ENCODE measurements at regions not wholly inside any gene's neighbourhood (a gene's known extent, or its start where the extent isn't known, plus 50 kb on each side); places are given as distances from the start of the nearest gene placed in this dataset.

- POLR2A ChIA-PET, result no interaction called here
- H3K9ac ChIP-seq (ENCODE audit: low read length), result no peak overlapping the region
- H3K9me3 ChIP-seq (ENCODE audit: control extremely low read depth in 1 of 3, control insufficient read depth in 2 of 3, insufficient read depth in 1 of 3, low read length in 2 of 3), result no peaks in the 10 kb centered on the region
- Mint-ChIP-seq H3K4me3 (no peak overlapping the region), H3K4me1 (no peaks in the 10 kb centered on the region), H3K27ac (no peak overlapping the region), H3K9me3 (ENCODE audit: insufficient read depth) (no peaks in the 10 kb centered on the region), H3K27me3 (no peaks in the 10 kb centered on the region)
- WGBS (ENCODE audit: insufficient coverage), result 60% methylated on average over 1 of the region's 5 CpGs
- intact Hi-C loops (cut with micrococcal nuclease), result no loop called here
- H3K4me2 ChIP-seq (replicated peaks; ENCODE audit: low read depth, low read length, poor library complexity, severe bottlenecking), result no peak overlapping the region
- H3K27me3 ChIP-seq (replicated peaks in 1 of 4; ENCODE audit: control extremely low read depth in 1 of 4, control insufficient read depth in 3 of 4, insufficient read depth in 4 of 4, low read length in 3 of 4), result no peaks in the 10 kb centered on the region
- H2AFZ ChIP-seq (ENCODE audit: insufficient read depth, low read depth, low read length, poor library complexity, severe bottlenecking), result no peak overlapping the region
- ATAC-seq (ENCODE audit: low read depth), result no peak
- no peaks in the 10 kb centered on the region for H4K20me1 ChIP-seq (ENCODE audit: control insufficient read depth, insufficient read depth, low read length, poor library complexity, severe bottlenecking)
- no peaks in the 10 kb centered on the region for H3K79me2 ChIP-seq (ENCODE audit: control insufficient read depth, insufficient read depth, low read length)
- H3K4me3 ChIP-seq (ENCODE audit: control extremely low read depth in 1 of 5, extremely low read depth in 1 of 5, insufficient read depth in 1 of 5, low read depth in 2 of 5, low read length in 4 of 5), result no peak overlapping the region
- CTCF ChIA-PET, result interaction anchor here (1.5 kb wide), 1 partner anchor 91 kb away, joined by 3 read pairs; no protein-coding TSS in a partner anchor
- H3K27ac ChIP-seq (ENCODE audit: low read length in 2 of 2), result no peak overlapping the region
- TF ChIP-seq, protein P1, sequence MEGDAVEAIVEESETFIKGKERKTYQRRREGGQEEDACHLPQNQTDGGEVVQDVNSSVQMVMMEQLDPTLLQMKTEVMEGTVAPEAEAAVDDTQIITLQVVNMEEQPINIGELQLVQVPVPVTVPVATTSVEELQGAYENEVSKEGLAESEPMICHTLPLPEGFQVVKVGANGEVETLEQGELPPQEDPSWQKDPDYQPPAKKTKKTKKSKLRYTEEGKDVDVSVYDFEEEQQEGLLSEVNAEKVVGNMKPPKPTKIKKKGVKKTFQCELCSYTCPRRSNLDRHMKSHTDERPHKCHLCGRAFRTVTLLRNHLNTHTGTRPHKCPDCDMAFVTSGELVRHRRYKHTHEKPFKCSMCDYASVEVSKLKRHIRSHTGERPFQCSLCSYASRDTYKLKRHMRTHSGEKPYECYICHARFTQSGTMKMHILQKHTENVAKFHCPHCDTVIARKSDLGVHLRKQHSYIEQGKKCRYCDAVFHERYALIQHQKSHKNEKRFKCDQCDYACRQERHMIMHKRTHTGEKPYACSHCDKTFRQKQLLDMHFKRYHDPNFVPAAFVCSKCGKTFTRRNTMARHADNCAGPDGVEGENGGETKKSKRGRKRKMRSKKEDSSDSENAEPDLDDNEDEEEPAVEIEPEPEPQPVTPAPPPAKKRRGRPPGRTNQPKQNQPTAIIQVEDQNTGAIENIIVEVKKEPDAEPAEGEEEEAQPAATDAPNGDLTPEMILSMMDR (IDR thresholded peaks at IDR 0.05), result no peak
- no peak for TF ChIP-seq EZH2 (IDR thresholded peaks at IDR 0.05; ENCODE audit: borderline replicate concordance, insufficient read depth, low read depth, low read length, poor library complexity, severe bottlenecking)
- no peaks in the 10 kb centered on the region for H3K36me3 ChIP-seq (replicated peaks in 1 of 2; ENCODE audit: control extremely low read depth in 1 of 2, control insufficient read depth in 1 of 2, extremely low read depth in 1 of 2, insufficient read depth in 2 of 2, low read length in 1 of 2)
- no peaks in the 10 kb centered on the region for H3K4me1 ChIP-seq (ENCODE audit: control insufficient read depth in 2 of 2, insufficient read depth in 2 of 2, low read length in 2 of 2)
- DNase-seq, result no peak
Measured at GRCh38 chr3:187870360-187871203, 125.3 kb upstream of the BCL6 start.

DNA sequence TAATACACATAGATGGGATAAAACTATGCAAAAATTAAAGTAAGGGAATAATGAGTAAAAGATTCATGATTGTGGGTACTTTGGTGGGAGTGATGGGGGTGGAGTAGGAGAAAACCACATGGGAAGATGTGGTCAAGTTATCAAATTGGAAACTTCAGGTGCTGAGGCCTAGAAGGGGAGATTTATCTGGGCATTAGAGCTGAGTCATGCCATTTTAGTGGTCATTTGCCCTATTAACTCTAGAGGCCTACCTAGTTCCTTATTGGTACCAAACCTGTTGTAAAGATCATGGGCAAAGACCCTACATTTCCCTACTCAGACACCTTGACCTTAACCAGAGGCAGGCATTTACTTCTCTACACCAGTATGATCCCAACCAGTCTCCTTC, 125.9 kb upstream of the BCL6 start:
- H3K27ac Mint-ChIP-seq, result no peak overlapping the region
- DNase-seq, result no peak
- Histone ChIP-seq H3K79me2 (ENCODE audit: control insufficient read depth, insufficient read depth, low read length) (no peaks in the 10 kb centered on the region), H3K9me3 (ENCODE audit: control extremely low read depth in 1 of 3, control insufficient read depth in 2 of 3, insufficient read depth in 1 of 3, low read length in 2 of 3) (no peaks in the 10 kb centered on the region), H3K36me3 (replicated peaks in 1 of 2; ENCODE audit: control extremely low read depth in 1 of 2, control insufficient read depth in 1 of 2, extremely low read depth in 1 of 2, insufficient read depth in 2 of 2, low read length in 1 of 2) (no peaks in the 10 kb centered on the region), H3K4me1 (ENCODE audit: control insufficient read depth in 2 of 2, insufficient read depth in 2 of 2, low read length in 2 of 2) (no peaks in the 10 kb centered on the region), H3K4me2 (replicated peaks; ENCODE audit: low read depth, low read length, poor library complexity, severe bottlenecking) (no peak overlapping the region), H2AFZ (ENCODE audit: insufficient read depth, low read depth, low read length, poor library complexity, severe bottlenecking) (no peak overlapping the region), H3K27me3 (replicated peaks in 1 of 4; ENCODE audit: control extremely low read depth in 1 of 4, control insufficient read depth in 3 of 4, insufficient read depth in 4 of 4, low read length in 3 of 4) (no peaks in the 10 kb centered on the region), H3K27ac (ENCODE audit: low read length in 2 of 2) (no peak overlapping the region), H3K4me3 (ENCODE audit: control extremely low read depth in 1 of 5, extremely low read depth in 1 of 5, insufficient read depth in 1 of 5, low read depth in 2 of 5, low read length in 4 of 5) (no peak overlapping the region), H4K20me1 (ENCODE audit: control insufficient read depth, insufficient read depth, low read length, poor library complexity, severe bottlenecking) (no peaks in the 10 kb centered on the region), H3K9ac (ENCODE audit: low read length) (no peak overlapping the region)
- no peak overlapping the region for H3K4me3 Mint-ChIP-seq
- ATAC-seq (ENCODE audit: low read depth), result no peak
- POLR2A ChIA-PET, result no interaction called here
- H3K9me3 Mint-ChIP-seq (ENCODE audit: insufficient read depth), result no peaks in the 10 kb centered on the region
- intact Hi-C loops (cut with micrococcal nuclease), result no loop called here
- H3K27me3 Mint-ChIP-seq, result no peaks in the 10 kb centered on the region
- H3K4me1 Mint-ChIP-seq, result no peaks in the 10 kb centered on the region
- CTCF ChIA-PET, result no interaction called here
- TF ChIP-seq EZH2 (IDR thresholded peaks at IDR 0.05; ENCODE audit: borderline replicate concordance, insufficient read depth, low read depth, low read length, poor library complexity, severe bottlenecking), result no peak
- TF ChIP-seq, protein P1 (IDR thresholded peaks at IDR 0.05), result no peak

All from B cell (primary cell).